Nephron progenitor cell (in vitro differentiated cells): ENCODE measurements at regions not wholly inside any gene's neighbourhood (a gene's known extent, or its start where the extent isn't known, plus 50 kb on each side); places are given as distances from the start of the nearest gene placed in this dataset.

Experiments
- DNase-seq: peaks from one replicate; pipeline ENCODE4 v3.0.0; 2021
- H3K27ac Mint-ChIP-seq: 2 replicates; pipeline ENCODE4 v1.8.0; 2021; ENCODE audit warnings: mild to moderate bottlenecking, moderate library complexity, mixed read lengths
- H3K27me3 Mint-ChIP-seq: 2 replicates; pipeline ENCODE4 v1.8.0; 2021; ENCODE audit warnings: mild to moderate bottlenecking, low read depth, mixed read lengths; ENCODE audit not compliant: poor library complexity
- H3K36me3 Mint-ChIP-seq: 2 replicates; pipeline ENCODE4 v1.8.0; 2021; ENCODE audit warnings: low read depth, mixed read lengths
- H3K4me1 Mint-ChIP-seq: 2 replicates; pipeline ENCODE4 v1.8.0; 2021; ENCODE audit warnings: mixed read lengths
- H3K4me3 Mint-ChIP-seq: 2 replicates; pipeline ENCODE4 v1.8.0; 2021; ENCODE audit warnings: mild to moderate bottlenecking, moderate library complexity, mixed read lengths
- H3K9me3 Mint-ChIP-seq: 2 replicates; pipeline ENCODE4 v1.8.0; 2021; ENCODE audit warnings: mild to moderate bottlenecking, moderate library complexity, mixed read lengths
- CTCF ChIP-seq: fragments of 200-600 bp; sonication (generic); IDR thresholded peaks from 2 replicates; pipeline ENCODE4 v1.5.0; 2021; ENCODE audit warnings: antibody characterized with exemption

GRCh38 chr9:84500826-84501225 lies 160.3 kb upstream of the SLC28A3 start:
- Mint-ChIP-seq H3K4me3 (no peak overlapping the region), H3K4me1 (peaks cover 12% of the 10 kb centered on the region), H3K36me3 (no peaks in the 10 kb centered on the region), H3K27me3 (peaks cover 4% of the 10 kb centered on the region), H3K27ac (no peak overlapping the region), H3K9me3 (peaks cover 10% of the 10 kb centered on the region)
- TF ChIP-seq CTCF, result no peak
- no peak for DNase-seq

- peaks cover 18% of the 10 kb centered on the region for H3K9me3 Mint-ChIP-seq
- no peak overlapping the region for H3K27ac Mint-ChIP-seq
- H3K4me3 Mint-ChIP-seq, result no peak overlapping the region
- H3K4me1 Mint-ChIP-seq, result peaks cover 12% of the 10 kb centered on the region
- no peak for DNase-seq
- no peak for TF ChIP-seq CTCF
- H3K27me3 Mint-ChIP-seq, result peaks cover 4% of the 10 kb centered on the region
- no peaks in the 10 kb centered on the region for H3K36me3 Mint-ChIP-seq
These were observed 161.0 kb upstream of the SLC28A3 start for GRCh38 chr9:84501587-84501986.

GRCh38 chr9:84502066-84502465 lies 161.5 kb upstream of the SLC28A3 start:
- no peak for DNase-seq
- TF ChIP-seq CTCF, result no peak
- Mint-ChIP-seq H3K27ac (no peak overlapping the region), H3K4me1 (peaks cover 12% of the 10 kb centered on the region), H3K27me3 (peaks cover 4% of the 10 kb centered on the region), H3K4me3 (no peak overlapping the region), H3K36me3 (no peaks in the 10 kb centered on the region), H3K9me3 (peaks cover 23% of the 10 kb centered on the region)

- Mint-ChIP-seq H3K4me1 (peaks cover 12% of the 10 kb centered on the region), H3K27ac (no peak overlapping the region), H3K36me3 (peaks cover 5% of the 10 kb centered on the region), H3K27me3 (peaks cover 4% of the 10 kb centered on the region), H3K9me3 (peaks cover 39% of the 10 kb centered on the region), H3K4me3 (no peak overlapping the region)
- no peak for TF ChIP-seq CTCF
- DNase-seq, result no peak
These were observed 163.8 kb upstream of the SLC28A3 start for GRCh38 chr9:84504360-84504759.

GRCh38 chr9:84511651-84512050 lies 157.9 kb upstream of the NTRK2 start:
- DNase-seq, result no peak
- peaks cover 27% of the 10 kb centered on the region for H3K4me1 Mint-ChIP-seq
- no peak for TF ChIP-seq CTCF
- peaks cover 7% of the 10 kb centered on the region for H3K27me3 Mint-ChIP-seq
- H3K4me3 Mint-ChIP-seq, result no peak overlapping the region
- peaks cover 5% of the 10 kb centered on the region for H3K36me3 Mint-ChIP-seq
- H3K27ac Mint-ChIP-seq, result no peak overlapping the region
- peaks cover 25% of the 10 kb centered on the region for H3K9me3 Mint-ChIP-seq

GRCh38 chr9:84512493-84512892 lies 157.0 kb upstream of the NTRK2 start:
- peaks cover 7% of the 10 kb centered on the region for H3K27me3 Mint-ChIP-seq

More at GRCh38 chr9:84512493-84512892, 157.0 kb upstream of the NTRK2 start:
- Mint-ChIP-seq H3K4me3 (no peak overlapping the region), H3K4me1 (peaks cover 27% of the 10 kb centered on the region), H3K27ac (no peak overlapping the region), H3K36me3 (peaks cover 3% of the 10 kb centered on the region), H3K9me3 (peaks cover 23% of the 10 kb centered on the region)
- no peak for TF ChIP-seq CTCF
- no peak for DNase-seq
